HG03280 (cell line): ENCODE measurements at regions not wholly inside any gene's neighbourhood (a gene's known extent, or its start where the extent isn't known, plus 50 kb on each side); places are given as distances from the start of the nearest gene placed in this dataset.
"Not testable (repeated sequence)": the region's sequence is repeated elsewhere in the genome, so short reads cannot be mapped to it uniquely, and the experiment has no call there.

Experiments used
- ATAC-seq: cut with Tn5 transposase; IDR thresholded peaks from one replicate; pipeline ENCODE4 v1.9.1; 2021; ENCODE audit warnings: mild to moderate bottlenecking, moderate library complexity; ENCODE audit not compliant: unreplicated experiment

DNA sequence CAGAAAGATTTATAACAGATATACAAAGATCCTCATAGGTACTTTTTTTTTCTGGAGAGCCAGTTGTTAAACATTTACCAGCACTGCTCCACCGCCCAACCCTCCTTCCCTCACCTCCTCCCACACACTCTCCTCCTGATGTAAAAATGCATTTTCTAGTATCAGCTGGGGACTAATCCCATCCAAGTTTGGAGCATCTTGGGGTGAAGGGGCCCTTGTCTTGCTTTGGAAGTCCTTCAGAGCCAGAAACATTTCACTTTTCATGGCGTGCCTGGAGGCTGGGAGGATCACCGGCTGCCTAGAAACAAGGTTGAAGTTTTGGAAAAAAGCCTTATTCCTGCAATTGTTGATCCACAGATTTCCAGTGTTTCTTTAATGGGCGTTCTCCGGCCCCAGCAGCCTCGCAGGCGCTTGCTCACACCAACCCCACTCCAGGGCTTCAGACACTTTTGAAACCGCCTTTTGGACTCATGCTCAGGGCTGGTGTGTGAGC is 165.1 kb upstream of the AFDN start:
- ATAC-seq: no peak

GRCh38 chr6:167662075-167662880 is 164.4 kb upstream of the AFDN start:
- no peak for ATAC-seq

DNA sequence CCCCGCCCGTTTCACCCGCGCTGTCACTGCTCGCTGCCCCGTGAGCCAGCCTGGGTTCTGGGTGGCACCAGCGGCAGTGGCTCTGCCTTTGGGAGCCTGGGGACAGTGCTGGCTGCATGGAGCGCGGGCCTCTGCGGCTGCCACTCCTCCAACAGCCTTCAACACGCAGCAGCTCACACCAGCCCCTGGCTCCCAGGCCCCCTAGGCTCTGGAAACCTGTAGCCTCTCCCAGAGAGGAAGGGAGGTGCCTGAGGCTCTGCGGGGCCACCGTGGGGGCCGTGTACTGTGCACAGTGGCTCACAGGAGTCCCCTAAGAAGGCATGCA is 163.9 kb upstream of the AFDN start:
- ATAC-seq: no peak

DNA sequence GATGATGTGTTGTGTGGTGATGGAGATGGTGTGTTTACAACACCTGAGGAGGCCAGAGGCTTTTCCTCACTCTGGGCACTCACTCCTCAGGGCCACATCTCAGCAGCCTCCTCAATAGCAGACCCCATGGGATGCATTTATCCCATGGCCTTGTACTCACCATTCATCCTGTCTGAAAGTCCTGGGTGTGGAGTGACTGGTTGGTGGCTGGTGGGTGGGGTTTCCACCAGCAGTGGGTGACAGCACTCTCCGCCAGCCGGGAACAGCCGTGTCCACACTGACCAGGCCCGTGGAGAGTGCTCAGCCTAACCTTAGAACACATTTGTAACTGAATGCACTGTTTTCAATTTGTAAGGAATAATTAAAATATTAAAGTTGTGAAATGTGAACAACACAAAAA is 163.4 kb upstream of the AFDN start:
- no peak for ATAC-seq

DNA sequence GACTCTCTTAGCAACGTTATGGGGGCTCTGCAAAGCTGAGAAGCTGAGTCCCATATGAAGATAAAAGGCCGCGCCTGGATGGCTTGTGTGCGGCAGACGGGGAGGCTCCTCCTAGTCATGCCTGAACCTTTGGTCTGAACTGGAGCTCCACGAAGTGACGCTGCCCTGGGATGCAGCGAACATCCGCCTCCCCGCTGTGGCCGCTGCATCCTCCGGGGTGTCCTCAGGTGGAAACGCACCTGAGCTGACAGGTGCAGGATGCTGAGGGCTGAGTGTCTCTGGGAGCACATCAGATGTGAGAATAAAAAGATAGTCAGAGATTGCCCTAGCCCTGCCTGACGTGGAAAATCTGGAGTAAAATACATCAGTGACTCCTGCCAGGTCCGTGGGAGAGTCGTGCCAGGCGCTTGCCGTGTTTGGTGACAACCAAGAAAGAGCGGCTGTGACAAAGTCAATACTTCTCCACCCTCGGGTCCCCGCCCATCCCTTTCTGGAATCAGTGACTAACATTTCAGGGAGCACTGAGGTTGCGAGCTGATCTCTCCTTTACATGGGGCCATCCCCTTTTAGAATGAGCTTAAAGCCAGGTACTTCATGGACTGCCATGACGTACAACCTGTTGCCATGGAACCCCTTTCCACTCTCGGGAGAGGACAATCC is 162.8 kb upstream of the AFDN start:
- ATAC-seq: no peak

- no peak for ATAC-seq
Observed at GRCh38 chr6:167664678-167665660, 161.7 kb upstream of the AFDN start.

DNA sequence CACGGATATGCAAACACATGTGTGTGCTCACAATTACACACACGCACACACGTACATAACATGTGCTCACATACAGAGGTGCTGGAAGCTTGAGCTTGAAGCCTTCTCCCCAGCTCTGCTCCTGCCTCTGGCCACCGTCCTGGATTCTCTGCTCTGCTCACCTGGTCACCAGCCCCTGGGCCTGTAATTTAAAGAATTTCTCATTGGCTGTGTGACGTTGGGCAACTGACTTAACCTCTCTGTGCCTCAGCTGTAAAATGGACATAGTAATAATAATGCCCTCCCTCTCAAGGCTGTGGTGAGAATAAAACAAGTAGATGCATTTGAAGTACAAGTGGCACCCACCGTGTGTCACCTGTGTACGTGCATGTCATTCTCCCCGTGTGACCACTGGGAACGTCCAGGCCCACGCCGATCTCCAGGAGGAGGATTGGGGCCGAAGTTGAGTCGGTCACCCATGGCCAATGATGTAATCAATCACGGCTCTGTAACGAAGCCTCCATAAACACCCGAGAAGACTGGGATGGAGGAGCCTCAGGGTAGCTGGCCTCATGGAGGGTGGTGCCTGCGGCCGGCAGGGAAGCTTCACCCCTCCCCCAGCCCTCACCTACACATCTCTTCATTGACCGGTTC is 160.9 kb upstream of the AFDN start:
- no peak for ATAC-seq

GRCh38 chr6:167666571-167667203 is 160.0 kb upstream of the AFDN start:
- no peak for ATAC-seq

GRCh38 chr6:167667204-167668018 is 159.3 kb upstream of the AFDN start:
- ATAC-seq: no peak

- no peak for ATAC-seq
Observed at GRCh38 chr6:167668019-167668753, 158.5 kb upstream of the AFDN start.

DNA sequence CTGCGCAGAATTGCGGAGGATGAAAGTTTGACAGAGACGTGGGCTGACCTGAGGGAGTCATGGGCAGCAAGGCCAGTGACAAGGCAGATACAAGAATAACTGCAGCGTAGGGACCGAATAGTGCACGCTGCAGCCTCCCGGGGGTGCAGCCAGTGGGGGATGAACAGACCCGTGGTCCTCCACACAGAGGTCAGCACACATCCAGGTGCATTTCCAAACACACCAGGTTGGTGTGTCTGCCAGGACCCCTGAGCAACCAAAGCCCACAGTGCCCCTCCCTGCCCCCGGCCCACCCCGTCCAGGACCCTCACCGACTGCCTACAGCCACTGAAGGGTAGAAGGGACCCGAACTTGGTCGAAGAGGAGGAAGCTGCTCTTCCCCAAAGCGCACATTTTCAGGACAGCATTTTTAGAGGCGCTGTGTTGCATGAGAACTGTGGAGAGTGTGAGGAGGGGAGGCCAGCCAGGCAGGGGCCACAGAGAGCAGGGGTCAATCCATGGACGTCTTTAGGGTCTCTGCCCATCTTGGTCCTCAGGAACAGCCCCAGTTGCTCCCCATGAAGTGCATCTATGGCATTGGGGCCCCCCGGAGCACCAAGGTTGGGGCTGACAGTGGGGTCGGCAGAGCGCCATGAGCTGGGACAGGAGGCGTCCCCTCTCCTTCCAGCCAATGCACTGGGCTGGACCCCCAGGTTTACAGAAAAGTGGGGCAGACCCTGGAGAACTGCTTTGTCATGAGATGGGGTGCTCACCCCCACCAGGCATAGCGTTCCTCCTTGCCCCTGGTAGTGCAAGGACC is 157.8 kb upstream of the AFDN start:
- no peak for ATAC-seq

DNA sequence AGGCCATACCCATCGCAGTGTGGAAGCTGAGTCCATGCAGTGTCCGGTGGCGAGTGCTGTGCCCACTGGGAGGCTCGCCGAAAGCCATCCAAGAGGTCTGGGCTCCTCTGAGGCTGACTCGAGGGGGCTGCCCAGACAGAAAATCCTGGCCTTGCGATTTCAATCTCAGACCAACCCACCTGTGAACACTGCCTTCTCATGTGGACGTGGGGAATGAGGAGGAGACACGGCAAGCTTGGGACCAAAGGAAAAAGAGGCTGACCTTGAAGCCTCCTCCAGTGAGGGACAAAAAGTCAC is 157.2 kb upstream of the AFDN start:
- no peak for ATAC-seq

GRCh38 chr6:167669870-167670802 is 156.6 kb upstream of the AFDN start:
- no peak for ATAC-seq

DNA sequence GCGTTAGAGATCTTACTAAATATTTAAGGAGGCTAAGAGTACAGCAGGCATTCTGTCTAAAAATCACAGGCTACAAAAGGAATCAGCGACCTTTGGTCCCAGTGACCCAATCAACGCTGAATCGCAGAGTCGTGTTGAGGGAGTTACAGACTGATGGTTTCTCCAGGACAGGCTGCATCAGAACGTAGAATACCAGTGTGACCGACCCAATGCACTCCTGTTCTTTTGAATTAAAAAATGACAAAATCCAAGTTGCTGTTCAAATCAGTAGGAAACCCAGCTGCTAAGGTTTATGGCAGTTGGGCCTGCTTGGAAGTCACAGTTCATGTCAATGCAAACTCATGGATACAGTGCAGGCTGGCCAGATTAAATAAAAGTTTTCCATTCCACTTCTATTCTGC is 155.8 kb upstream of the AFDN start:
- ATAC-seq: no peak

DNA sequence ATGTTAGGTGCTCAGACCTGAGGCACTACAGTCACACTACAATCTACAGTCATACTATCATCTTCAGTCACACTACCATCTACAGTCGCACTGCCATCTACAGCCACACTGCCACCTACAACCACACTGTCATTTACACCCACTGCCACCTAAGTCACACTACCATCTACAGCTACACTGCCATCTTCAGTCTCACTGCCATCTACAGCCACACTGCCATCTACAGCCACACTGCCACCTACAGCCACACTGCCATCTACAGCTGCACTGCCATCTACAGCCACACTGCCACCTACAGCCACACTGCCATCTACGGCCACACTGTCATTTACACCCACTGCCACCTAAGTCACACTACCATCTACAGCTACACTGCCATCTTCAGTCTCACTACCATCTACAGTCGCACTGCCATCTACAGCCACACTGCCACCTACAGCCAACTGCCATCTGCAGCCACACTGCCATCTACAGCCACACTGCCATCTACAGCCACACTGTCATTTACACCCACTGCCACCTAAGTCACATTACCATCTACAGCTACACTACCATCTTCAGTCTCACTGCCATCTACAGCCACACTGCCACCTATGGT is 155.2 kb upstream of the AFDN start:
- ATAC-seq: not testable (repeated sequence)

DNA sequence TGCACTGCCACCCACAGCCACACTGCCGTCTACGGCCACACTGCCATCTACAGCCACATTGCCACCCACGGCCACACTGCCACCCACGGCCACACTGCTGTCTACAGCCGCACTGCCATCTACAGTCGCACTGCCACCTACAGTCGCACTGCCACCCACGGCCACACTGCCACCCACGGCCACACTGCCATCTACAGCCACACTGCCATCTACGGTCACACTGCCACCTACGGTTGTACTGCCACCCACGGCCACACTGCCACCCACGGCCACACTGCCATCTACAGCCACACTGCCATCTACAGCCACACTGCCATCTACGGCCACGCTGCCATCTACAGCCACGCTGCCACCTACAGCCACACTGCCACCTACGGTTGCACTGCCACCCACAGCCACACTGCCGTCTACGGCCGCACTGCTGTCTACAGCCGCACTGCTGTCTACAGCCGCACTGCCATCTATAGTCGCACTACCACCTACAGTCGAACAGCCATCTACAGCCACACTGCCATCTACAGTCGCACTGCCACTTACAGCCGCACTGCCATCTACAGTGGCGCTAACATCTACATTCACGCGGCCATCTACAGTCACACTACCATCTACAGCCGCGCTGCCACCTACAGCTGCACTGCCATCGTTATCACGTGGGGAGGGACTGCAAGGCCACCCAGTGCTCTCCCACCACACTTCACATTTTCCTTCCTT is 154.6 kb upstream of the AFDN start:
- no peak for ATAC-seq
